ENCODE measurements at regions not wholly inside any gene's neighbourhood (a gene's known extent, or its start where the extent isn't known, plus 50 kb on each side); places are given as distances from the start of the nearest gene placed in this dataset.

DNA sequence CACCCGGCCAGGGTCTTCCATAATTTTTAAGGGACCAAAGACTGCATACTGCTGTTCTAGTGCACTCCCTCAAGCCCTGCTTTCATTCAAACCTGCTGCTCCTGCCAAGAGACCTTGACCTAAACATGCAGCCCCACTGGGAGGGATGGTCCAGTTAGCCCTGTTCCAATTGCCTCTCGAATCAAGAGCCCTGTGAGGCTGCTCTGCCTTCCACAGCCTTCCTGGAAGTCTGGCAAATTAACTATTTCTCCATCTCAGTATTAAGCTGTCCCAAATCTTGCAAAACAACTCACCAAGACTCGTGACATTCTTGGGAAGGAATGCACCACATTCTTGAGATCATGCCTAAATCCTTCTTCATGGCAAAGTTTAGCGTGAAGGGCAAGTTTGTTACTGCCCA lies 231.3 kb downstream of the C1orf94 start:
- TF ChIP-seq, protein P1, sequence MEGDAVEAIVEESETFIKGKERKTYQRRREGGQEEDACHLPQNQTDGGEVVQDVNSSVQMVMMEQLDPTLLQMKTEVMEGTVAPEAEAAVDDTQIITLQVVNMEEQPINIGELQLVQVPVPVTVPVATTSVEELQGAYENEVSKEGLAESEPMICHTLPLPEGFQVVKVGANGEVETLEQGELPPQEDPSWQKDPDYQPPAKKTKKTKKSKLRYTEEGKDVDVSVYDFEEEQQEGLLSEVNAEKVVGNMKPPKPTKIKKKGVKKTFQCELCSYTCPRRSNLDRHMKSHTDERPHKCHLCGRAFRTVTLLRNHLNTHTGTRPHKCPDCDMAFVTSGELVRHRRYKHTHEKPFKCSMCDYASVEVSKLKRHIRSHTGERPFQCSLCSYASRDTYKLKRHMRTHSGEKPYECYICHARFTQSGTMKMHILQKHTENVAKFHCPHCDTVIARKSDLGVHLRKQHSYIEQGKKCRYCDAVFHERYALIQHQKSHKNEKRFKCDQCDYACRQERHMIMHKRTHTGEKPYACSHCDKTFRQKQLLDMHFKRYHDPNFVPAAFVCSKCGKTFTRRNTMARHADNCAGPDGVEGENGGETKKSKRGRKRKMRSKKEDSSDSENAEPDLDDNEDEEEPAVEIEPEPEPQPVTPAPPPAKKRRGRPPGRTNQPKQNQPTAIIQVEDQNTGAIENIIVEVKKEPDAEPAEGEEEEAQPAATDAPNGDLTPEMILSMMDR (IDR thresholded peaks at IDR 0.05; ENCODE audit: borderline replicate concordance, extremely low read depth, low read length, poor library complexity, severe bottlenecking) = no peak
- TF ChIP-seq EZH2 (IDR thresholded peaks at IDR 0.05; ENCODE audit: borderline replicate concordance, low read depth, low read length, severe bottlenecking) = no peak

Measured in DND-41 (cell line).